ENCODE measurements at regions not wholly inside any gene's neighbourhood (a gene's known extent, or its start where the extent isn't known, plus 50 kb on each side); places are given as distances from the start of the nearest gene placed in this dataset.

DNA sequence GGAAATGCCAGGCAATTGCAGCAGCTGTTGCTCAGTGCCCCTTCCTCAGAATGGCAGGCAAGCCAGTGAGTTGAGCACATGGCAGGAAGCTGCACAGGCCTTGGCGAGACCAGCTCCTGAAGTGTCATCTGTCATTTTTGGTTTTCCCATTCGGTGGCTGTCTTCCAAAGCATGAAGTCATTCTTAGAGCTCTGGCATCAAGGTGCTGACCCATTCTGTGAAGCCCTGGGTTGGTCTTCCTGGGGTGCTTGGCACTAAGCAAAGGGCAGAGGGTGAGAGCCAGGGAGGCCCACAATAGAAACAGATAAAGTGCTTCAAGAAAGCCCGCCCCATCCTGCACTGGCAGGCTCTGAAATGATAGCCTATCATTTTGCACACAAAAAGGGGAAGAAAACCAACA is 150.5 kb downstream of the VAPA start:
- TF ChIP-seq, protein P1, sequence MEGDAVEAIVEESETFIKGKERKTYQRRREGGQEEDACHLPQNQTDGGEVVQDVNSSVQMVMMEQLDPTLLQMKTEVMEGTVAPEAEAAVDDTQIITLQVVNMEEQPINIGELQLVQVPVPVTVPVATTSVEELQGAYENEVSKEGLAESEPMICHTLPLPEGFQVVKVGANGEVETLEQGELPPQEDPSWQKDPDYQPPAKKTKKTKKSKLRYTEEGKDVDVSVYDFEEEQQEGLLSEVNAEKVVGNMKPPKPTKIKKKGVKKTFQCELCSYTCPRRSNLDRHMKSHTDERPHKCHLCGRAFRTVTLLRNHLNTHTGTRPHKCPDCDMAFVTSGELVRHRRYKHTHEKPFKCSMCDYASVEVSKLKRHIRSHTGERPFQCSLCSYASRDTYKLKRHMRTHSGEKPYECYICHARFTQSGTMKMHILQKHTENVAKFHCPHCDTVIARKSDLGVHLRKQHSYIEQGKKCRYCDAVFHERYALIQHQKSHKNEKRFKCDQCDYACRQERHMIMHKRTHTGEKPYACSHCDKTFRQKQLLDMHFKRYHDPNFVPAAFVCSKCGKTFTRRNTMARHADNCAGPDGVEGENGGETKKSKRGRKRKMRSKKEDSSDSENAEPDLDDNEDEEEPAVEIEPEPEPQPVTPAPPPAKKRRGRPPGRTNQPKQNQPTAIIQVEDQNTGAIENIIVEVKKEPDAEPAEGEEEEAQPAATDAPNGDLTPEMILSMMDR (IDR thresholded peaks at IDR 0.05; ENCODE audit: unreplicated experiment): no peak
- POLR2A ChIA-PET: interaction anchor here (0.8 kb wide), 1 partner anchor 10 kb away, joined by 3 read pairs; no protein-coding TSS in a partner anchor
- Mint-ChIP-seq H3K4me3 (ENCODE audit: unreplicated experiment) (no peak overlapping the region), H3K27me3 (ENCODE audit: insufficient read depth, unreplicated experiment) (no peaks in the 10 kb centered on the region), H3K36me3 (ENCODE audit: insufficient read depth, unreplicated experiment) (no peaks in the 10 kb centered on the region), H3K27ac (ENCODE audit: low read depth, unreplicated experiment) (no peak overlapping the region), H3K9me3 (ENCODE audit: unreplicated experiment) (no peaks in the 10 kb centered on the region), H3K4me1 (ENCODE audit: insufficient read depth, unreplicated experiment) (no peaks in the 10 kb centered on the region)
- CTCF ChIA-PET: no interaction called here
- intact Hi-C loops (cut with micrococcal nuclease): no loop called here
- DNase-seq (ENCODE audit: unreplicated experiment): no peak
- BruUV-seq (replicated peaks): no TSS peak

DNA sequence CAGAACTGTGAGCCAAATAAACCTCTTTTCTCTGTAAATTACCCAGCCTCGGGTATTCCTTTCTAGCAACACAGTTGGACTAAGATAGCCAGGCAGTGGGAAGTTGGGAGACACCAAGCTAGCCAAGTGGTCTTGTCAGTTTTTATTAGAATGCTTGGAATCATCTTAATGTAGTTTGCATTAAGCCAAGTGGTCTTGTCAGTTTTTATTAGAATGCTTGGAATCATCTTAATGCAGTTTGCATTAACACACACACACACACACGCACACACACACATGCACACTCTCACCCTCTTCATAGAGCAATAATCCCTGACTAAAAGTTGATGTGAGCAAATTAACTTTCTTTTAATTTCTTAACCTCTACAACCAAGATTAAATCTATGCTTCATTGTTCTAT is 151.5 kb downstream of the VAPA start:
- Mint-ChIP-seq H3K27ac (ENCODE audit: low read depth, unreplicated experiment) (no peak overlapping the region), H3K27me3 (ENCODE audit: insufficient read depth, unreplicated experiment) (no peaks in the 10 kb centered on the region), H3K9me3 (ENCODE audit: unreplicated experiment) (no peaks in the 10 kb centered on the region), H3K4me3 (ENCODE audit: unreplicated experiment) (no peak overlapping the region), H3K4me1 (ENCODE audit: insufficient read depth, unreplicated experiment) (no peaks in the 10 kb centered on the region), H3K36me3 (ENCODE audit: insufficient read depth, unreplicated experiment) (no peaks in the 10 kb centered on the region)
- ChIA-PET POLR2A (no interaction called here), CTCF (no interaction called here)
- intact Hi-C loops (cut with micrococcal nuclease): no loop called here
- BruUV-seq (replicated peaks): no TSS peak
- no peak for DNase-seq (ENCODE audit: unreplicated experiment)
- TF ChIP-seq, protein P1 (IDR thresholded peaks at IDR 0.05; ENCODE audit: unreplicated experiment): no peak

DNA sequence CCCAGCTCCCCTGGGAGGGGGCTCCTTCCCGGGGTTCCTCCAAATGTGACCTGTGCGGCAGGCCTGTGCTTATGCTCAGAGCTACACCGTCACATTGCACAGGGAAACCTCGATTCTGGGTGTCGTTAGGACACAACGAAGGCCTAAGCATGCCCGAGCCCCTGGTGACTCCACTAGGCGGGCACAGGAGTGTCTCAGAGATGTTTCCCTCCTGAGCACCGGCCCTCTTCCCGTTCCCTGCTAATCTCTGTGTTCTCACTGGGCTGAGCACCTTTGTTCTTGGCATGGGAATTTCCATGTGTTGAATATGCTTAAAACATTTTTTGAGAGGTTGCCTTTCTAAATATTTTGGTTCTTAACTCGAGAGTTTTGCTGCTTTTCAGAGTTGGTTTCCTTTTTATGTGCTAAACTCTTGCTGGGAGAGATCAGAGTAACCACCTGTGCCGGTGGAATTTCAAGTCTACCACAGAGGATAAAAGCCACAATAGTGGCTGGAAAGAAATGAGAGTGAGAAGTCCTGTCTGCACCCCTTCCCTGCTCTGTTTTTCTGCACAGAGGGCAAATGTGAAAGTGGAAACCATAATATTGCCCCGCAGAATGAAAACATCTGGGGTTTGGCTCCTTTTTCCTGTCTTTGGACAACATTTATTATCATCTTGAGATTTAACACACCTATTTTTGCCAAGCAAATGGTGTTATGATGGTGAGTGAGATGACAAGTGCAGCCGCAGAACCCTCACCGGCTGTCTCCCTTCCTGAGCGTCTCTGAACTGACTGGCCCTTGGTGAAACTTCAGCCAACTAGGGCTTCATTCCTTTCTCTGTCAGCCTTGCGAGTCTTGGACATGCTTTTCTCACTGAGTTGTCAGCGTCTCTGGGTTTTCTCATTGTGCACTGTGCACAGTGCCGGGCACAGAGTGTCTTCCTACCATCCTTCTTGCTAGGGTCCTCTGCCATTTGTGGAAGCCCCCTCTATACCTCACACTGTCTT is 154.1 kb downstream of the VAPA start:
- TF ChIP-seq, protein P1 (IDR thresholded peaks at IDR 0.05; ENCODE audit: unreplicated experiment): no peak
- intact Hi-C loops (cut with micrococcal nuclease): no loop called here
- no TSS peak for BruUV-seq (replicated peaks)
- Mint-ChIP-seq H3K27me3 (ENCODE audit: insufficient read depth, unreplicated experiment) (no peaks in the 10 kb centered on the region), H3K9me3 (ENCODE audit: unreplicated experiment) (no peaks in the 10 kb centered on the region), H3K36me3 (ENCODE audit: insufficient read depth, unreplicated experiment) (no peaks in the 10 kb centered on the region), H3K4me3 (ENCODE audit: unreplicated experiment) (no peak overlapping the region), H3K4me1 (ENCODE audit: insufficient read depth, unreplicated experiment) (peaks cover 7% of the 10 kb centered on the region), H3K27ac (ENCODE audit: low read depth, unreplicated experiment) (no peak overlapping the region)
- CTCF ChIA-PET: no interaction called here
- no peak for DNase-seq (ENCODE audit: unreplicated experiment)
- POLR2A ChIA-PET: no interaction called here

DNA sequence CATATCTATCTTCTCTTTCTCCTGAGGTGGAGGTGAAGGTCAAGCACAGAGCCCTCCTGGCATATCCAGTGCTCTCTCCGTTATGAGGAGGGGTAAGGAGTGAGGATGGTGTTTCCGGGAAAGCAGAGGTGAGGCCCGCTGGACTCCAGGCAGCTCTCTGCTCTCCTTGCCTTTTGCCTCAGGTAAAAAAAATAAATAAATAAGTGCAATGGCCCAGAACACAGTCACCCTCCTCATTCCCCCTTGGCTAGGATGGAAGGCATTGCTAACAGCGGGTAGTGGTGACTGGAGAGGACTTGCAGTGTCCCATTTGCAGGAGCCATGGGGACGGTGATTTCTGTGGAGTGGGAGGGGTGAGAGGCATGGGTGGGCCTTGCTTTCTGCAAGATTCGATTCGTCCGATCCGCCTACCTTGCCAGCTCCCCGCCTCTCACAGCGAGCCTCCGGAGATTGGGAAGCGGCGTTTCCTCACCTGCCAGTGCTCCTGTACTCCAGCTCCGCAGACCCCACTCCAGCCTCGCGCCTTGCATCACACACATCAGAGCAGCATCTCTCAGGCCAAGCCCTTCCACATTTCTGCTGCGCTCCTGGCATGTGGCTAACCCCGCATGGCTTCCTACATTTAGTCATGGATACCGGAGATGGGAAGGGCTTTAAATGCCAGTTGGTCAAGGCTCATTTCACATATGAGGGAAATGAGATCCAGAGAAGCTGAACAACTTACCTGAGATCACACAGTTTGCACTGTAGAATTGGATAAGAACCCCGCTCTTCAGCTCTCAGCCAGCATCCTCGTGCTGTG is 155.2 kb downstream of the VAPA start:
- H3K4me3 Mint-ChIP-seq (ENCODE audit: unreplicated experiment): no peak overlapping the region
- ChIA-PET CTCF (no interaction called here), POLR2A (interaction anchor here (0.5 to 0.6 kb wide), 2 partner anchors 252 to 742 kb away, joined by 3 read pairs; no protein-coding TSS in a partner anchor)
- H3K27me3 Mint-ChIP-seq (ENCODE audit: insufficient read depth, unreplicated experiment): no peaks in the 10 kb centered on the region
- DNase-seq (ENCODE audit: unreplicated experiment): no peak
- no peaks in the 10 kb centered on the region for H3K9me3 Mint-ChIP-seq (ENCODE audit: unreplicated experiment)
- H3K27ac Mint-ChIP-seq (ENCODE audit: low read depth, unreplicated experiment): no peak overlapping the region
- intact Hi-C loops (cut with micrococcal nuclease): no loop called here
- TF ChIP-seq, protein P1 (IDR thresholded peaks at IDR 0.05; ENCODE audit: unreplicated experiment): no peak
- no peaks in the 10 kb centered on the region for H3K36me3 Mint-ChIP-seq (ENCODE audit: insufficient read depth, unreplicated experiment)
- peaks cover 7% of the 10 kb centered on the region for H3K4me1 Mint-ChIP-seq (ENCODE audit: insufficient read depth, unreplicated experiment)
- BruUV-seq (replicated peaks): no TSS peak
